Mesothelial cell of epicardium (in vitro differentiated cells): ENCODE measurements at regions not wholly inside any gene's neighbourhood (a gene's known extent, or its start where the extent isn't known, plus 50 kb on each side); places are given as distances from the start of the nearest gene placed in this dataset.

Source experiments
- DNase-seq, 2 experiments: peaks; one replicate each; pipeline ENCODE4 v3.0.0; 2021; ENCODE audit warnings: low spot score in 2 of 2; ENCODE audit not compliant: unreplicated experiment in 2 of 2
- H3K27ac Mint-ChIP-seq: 2 replicates; pipeline ENCODE4 v1.8.0; 2021; ENCODE audit warnings: mixed read lengths
- H3K27me3 Mint-ChIP-seq: 2 replicates; pipeline ENCODE4 v1.8.0; 2021; ENCODE audit warnings: low read depth, mixed read lengths
- H3K36me3 Mint-ChIP-seq: 2 replicates; pipeline ENCODE4 v1.8.0; 2021; ENCODE audit warnings: mixed read lengths
- H3K4me1 Mint-ChIP-seq: 2 replicates; pipeline ENCODE4 v1.8.0; 2021; ENCODE audit warnings: mixed read lengths
- H3K4me3 Mint-ChIP-seq: 2 replicates; pipeline ENCODE4 v1.8.0; 2021; ENCODE audit warnings: mild to moderate bottlenecking, moderate library complexity, mixed read lengths
- H3K9me3 Mint-ChIP-seq: 2 replicates; pipeline ENCODE4 v1.8.0; 2021; ENCODE audit warnings: mixed read lengths
- CTCF ChIP-seq: fragments of 200-600 bp; sonication (generic); IDR thresholded peaks from one replicate; pipeline ENCODE4 v1.5.0; 2021; ENCODE audit warnings: antibody characterized with exemption; ENCODE audit not compliant: unreplicated experiment

GRCh38 chr12:97940629-97941028 is 478.0 kb downstream of the RMST start:
- H3K36me3 Mint-ChIP-seq = no peaks in the 10 kb centered on the region
- no peaks in the 10 kb centered on the region for H3K9me3 Mint-ChIP-seq
- no peaks in the 10 kb centered on the region for H3K27me3 Mint-ChIP-seq
- H3K27ac Mint-ChIP-seq = peak overlapping the region; percentile 45
- H3K4me1 Mint-ChIP-seq = peaks cover 8% of the 10 kb centered on the region
- no peak for DNase-seq
- H3K4me3 Mint-ChIP-seq = no peak overlapping the region
- TF ChIP-seq CTCF = no peak

- H3K4me3 Mint-ChIP-seq = no peak overlapping the region
- no peak for DNase-seq
- no peak for TF ChIP-seq CTCF
- peaks cover 8% of the 10 kb centered on the region for H3K4me1 Mint-ChIP-seq
- H3K27ac Mint-ChIP-seq = no peak overlapping the region
- no peaks in the 10 kb centered on the region for H3K27me3 Mint-ChIP-seq
- no peaks in the 10 kb centered on the region for H3K36me3 Mint-ChIP-seq
- H3K9me3 Mint-ChIP-seq = peaks cover 4% of the 10 kb centered on the region
Measured at GRCh38 chr12:97941686-97942354, 479.2 kb downstream of the RMST start.

GRCh38 chr12:97943359-97943758 is 480.8 kb downstream of the RMST start:
- H3K4me3 Mint-ChIP-seq = no peak overlapping the region

GRCh38 chr12:97944576-97944975 is 482.0 kb downstream of the RMST start:
- Mint-ChIP-seq H3K4me1 (peaks cover 6% of the 10 kb centered on the region), H3K9me3 (peaks cover 31% of the 10 kb centered on the region), H3K27ac (no peak overlapping the region), H3K36me3 (peaks cover 8% of the 10 kb centered on the region), H3K4me3 (no peak overlapping the region), H3K27me3 (no peaks in the 10 kb centered on the region)
- no peak for TF ChIP-seq CTCF
- no peak for DNase-seq

More at GRCh38 chr12:97943359-97943758, 480.8 kb downstream of the RMST start:
- no peak overlapping the region for H3K27ac Mint-ChIP-seq
- no peak for DNase-seq
- peaks cover 19% of the 10 kb centered on the region for H3K9me3 Mint-ChIP-seq
- TF ChIP-seq CTCF = no peak
- peaks cover 8% of the 10 kb centered on the region for H3K4me1 Mint-ChIP-seq
- no peaks in the 10 kb centered on the region for H3K27me3 Mint-ChIP-seq
- H3K36me3 Mint-ChIP-seq = peaks cover 8% of the 10 kb centered on the region

- Mint-ChIP-seq H3K27me3 (no peaks in the 10 kb centered on the region), H3K27ac (no peak overlapping the region)
Measured at GRCh38 chr12:97946701-97947100, 484.1 kb downstream of the RMST start.

More at GRCh38 chr12:97946701-97947100, 484.1 kb downstream of the RMST start:
- Mint-ChIP-seq H3K36me3 (peaks cover 8% of the 10 kb centered on the region), H3K4me3 (no peak overlapping the region), H3K9me3 (peaks cover 38% of the 10 kb centered on the region), H3K4me1 (no peaks in the 10 kb centered on the region)
- DNase-seq = no peak
- no peak for TF ChIP-seq CTCF
